HG02870 (cell line): ENCODE measurements at regions not wholly inside any gene's neighbourhood (a gene's known extent, or its start where the extent isn't known, plus 50 kb on each side); places are given as distances from the start of the nearest gene placed in this dataset.

Experiments used
- ATAC-seq: cut with Tn5 transposase; IDR thresholded peaks from one replicate; pipeline ENCODE4 v1.9.1; 2021; ENCODE audit warnings: mild to moderate bottlenecking, moderate library complexity; ENCODE audit not compliant: unreplicated experiment

- no peak for ATAC-seq
Measured at GRCh38 chr22:49099089-49099488, 728.6 kb downstream of the BRD1 start.

- no peak for ATAC-seq
Measured at GRCh38 chr22:49097966-49098365, 729.7 kb downstream of the BRD1 start.

DNA sequence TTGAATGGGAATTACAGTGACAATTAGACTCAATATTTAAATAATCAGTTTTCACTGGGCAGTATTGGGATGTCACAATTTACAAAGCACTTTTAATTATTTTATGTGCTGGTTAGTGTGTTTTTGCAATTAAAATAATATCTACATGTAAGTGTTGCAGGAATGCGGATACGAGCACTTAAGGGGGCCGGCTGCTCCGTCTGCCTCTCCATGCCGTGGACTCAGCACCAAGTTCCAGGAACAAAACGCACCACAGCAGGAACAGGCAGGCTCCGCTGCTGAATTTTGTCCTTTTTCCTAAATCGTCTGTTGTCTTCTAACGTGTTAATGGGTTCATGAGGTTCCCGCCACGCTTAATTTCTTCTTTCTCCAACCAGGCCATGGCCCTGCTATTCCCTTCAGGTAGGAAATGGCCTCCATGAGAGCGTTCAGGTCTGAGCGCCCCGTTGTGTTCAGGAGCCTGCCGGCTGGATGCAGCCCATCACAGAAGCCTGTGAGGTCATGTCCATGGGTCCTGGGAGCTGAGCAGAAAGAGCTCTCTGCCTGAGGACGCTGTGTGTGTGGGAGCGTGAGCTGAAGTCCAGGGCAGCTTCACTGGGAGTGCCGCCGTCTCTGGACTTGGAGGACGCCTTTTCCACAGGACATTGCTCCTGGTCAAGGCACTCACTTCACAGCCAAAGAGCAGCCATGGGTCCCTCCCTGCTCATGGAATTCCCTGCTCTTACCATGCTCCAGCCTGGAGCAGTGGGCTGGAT, 730.3 kb downstream of the BRD1 start:
- no peak for ATAC-seq

DNA sequence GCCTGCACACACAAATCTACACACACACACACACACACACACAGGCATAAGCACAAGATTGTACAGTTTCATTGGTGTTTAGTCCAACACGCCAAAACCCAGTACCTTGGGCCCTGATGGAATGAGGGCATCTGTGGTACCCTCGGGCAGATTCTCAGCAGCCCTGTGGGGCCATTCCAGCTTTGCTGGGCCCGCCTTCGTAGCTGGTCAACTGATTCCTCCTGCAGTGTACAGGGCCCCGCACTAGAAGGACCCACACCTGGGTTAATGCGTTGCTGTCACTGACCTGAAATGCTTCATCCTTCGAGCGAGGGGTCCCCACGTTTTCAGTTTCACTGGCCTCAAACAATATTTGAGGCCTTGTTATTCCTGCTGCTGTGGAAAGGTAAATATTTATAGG, 731.2 kb downstream of the BRD1 start:
- ATAC-seq: no peak

DNA sequence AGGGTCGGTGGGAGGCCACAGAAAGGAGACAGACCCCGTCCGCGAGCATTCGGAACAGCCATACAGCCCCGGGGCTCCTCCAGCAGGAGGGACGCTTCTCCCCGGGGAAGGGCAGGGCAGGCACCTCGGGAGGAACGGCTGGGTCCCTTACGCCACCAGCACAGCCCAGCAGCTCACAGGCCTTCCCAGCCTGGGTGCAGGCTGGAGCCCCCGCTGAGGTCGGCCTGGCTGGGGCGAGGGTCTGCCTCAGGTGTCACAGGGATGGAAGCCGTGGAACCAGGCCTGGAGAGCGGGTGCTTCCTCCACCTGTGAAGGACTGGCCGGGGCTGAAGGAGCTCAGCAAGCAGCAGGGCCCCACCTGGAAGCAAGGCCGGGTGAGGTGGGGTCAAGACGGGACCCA, 732.3 kb downstream of the BRD1 start:
- ATAC-seq: no peak

DNA sequence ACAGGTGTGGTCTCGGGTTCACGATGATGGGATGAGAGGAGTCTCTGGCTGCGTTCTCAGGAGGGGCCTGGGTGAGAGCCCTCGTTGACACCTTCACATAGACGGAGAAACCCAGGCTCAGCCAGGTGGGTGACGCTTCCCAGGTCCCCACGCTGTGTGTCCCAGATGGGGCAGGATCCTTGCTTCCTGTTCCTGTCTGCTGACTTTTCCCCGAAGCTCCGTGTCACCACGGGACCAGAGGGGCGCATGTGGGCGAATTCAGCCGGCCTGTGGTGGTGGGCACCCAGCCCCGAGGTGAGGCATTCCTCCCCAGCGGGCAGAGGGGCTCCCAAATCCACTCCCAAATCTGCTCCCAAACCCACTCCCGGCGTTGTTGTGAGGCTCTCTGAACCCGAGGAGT, 732.8 kb downstream of the BRD1 start:
- ATAC-seq: no peak

GRCh38 chr22:49094151-49094550, 733.5 kb downstream of the BRD1 start:
- ATAC-seq: no peak

DNA sequence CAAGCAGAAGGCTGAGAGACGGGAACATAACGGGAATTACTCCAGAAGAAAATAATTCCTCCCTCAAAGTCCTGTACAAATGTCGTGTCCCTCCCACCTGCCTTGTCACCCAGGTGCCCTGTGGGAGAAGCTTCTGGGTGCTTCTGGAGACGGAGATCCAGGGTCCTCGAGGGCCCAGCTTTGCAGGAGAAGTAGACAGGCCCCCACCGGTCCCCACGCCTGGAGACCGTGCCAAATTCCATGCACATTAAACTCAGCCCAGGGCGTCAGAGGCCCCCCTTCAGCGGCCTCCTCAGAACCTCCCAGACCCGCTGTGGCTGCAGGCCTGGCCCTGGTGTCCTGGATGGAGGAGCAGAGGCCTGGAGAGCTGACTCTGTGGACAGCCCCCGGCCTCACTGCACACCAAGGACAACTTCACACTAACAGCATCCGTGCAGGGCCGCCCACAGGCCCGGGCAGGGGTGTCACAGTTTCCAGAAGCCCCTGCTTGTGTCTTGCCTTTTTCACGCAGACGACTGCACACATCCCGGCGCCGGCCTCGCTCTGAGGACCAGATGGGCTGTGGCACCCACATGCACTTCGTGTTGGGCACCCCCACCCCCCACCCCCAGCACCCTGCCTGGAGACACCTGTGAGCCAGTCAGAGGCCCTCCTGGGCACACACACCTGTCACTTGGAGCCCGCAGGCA, 734.3 kb downstream of the BRD1 start:
- ATAC-seq: no peak

- ATAC-seq: no peak
Measured at GRCh38 chr22:49092716-49093115, 735.0 kb downstream of the BRD1 start.

- ATAC-seq: no peak
Measured at GRCh38 chr22:49091917-49092545, 735.6 kb downstream of the BRD1 start.

GRCh38 chr22:49091451-49091850, 736.2 kb downstream of the BRD1 start:
- ATAC-seq: no peak

GRCh38 chr22:49090853-49091135, 736.9 kb downstream of the BRD1 start:
- no peak for ATAC-seq

GRCh38 chr22:49090061-49090852, 737.4 kb downstream of the BRD1 start:
- ATAC-seq: no peak

- no peak for ATAC-seq
Measured at GRCh38 chr22:49088801-49089791, 738.6 kb downstream of the BRD1 start.

- ATAC-seq: no peak
Measured at GRCh38 chr22:49087716-49088601, 739.7 kb downstream of the BRD1 start.

DNA sequence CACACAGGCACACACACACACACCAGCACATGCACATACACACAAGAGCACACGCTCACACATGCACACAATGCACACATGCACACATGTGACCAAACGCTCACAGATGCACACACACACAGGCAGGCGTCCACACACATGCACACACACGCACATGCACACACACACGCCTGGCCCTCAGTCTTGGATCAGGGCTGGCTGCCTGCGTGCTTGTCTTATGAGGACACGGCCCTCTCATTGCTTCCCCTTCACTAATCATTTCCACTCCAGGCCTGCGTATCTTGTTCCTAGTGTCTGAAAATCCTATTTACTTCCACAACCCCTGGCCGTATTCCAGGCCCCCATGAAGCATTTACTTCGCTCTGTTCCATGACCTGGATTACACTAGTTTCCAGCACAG, 740.5 kb downstream of the BRD1 start:
- no peak for ATAC-seq

GRCh38 chr22:49086606-49087157, 741.0 kb downstream of the BRD1 start:
- no peak for ATAC-seq

GRCh38 chr22:49086181-49086580, 741.5 kb downstream of the BRD1 start:
- no peak for ATAC-seq

- no peak for ATAC-seq
Measured at GRCh38 chr22:49084206-49084605, 743.5 kb downstream of the BRD1 start.
